ENCODE measurements at regions not wholly inside any gene's neighbourhood (a gene's known extent, or its start where the extent isn't known, plus 50 kb on each side); places are given as distances from the start of the nearest gene placed in this dataset.

- DNase-seq, result no peak
Measured at GRCh38 chrX:39356119-39356807, 555.0 kb downstream of the MID1IP1 start.

- no peak for DNase-seq
Measured at GRCh38 chrX:39360101-39360500, 558.8 kb downstream of the MID1IP1 start.

GRCh38 chrX:39361736-39362135 lies 560.5 kb downstream of the MID1IP1 start:
- no peak for DNase-seq

GRCh38 chrX:39367416-39367815 lies 566.2 kb downstream of the MID1IP1 start:
- no peak for DNase-seq

GRCh38 chrX:39372115-39372514 lies 570.9 kb downstream of the MID1IP1 start:
- DNase-seq, result no peak

GRCh38 chrX:39377157-39377556 lies 575.9 kb downstream of the MID1IP1 start:
- no peak for DNase-seq

GRCh38 chrX:39377773-39378172 lies 576.5 kb downstream of the MID1IP1 start:
- no peak for DNase-seq

- DNase-seq, result no peak
Measured at GRCh38 chrX:39381422-39381821, 580.2 kb downstream of the MID1IP1 start.

- DNase-seq, result no peak
Measured at GRCh38 chrX:39384996-39385395, 583.7 kb downstream of the MID1IP1 start.

- DNase-seq, result no peak
Measured at GRCh38 chrX:39388730-39389129, 587.5 kb downstream of the MID1IP1 start.

GRCh38 chrX:39396358-39396995 lies 595.2 kb downstream of the MID1IP1 start:
- DNase-seq, result no peak

- DNase-seq, result no peak
Measured at GRCh38 chrX:39397561-39398199, 596.4 kb downstream of the MID1IP1 start.

- no peak for DNase-seq
Measured at GRCh38 chrX:39398215-39398962, 597.1 kb downstream of the MID1IP1 start.

GRCh38 chrX:39398963-39399261 lies 597.7 kb downstream of the MID1IP1 start:
- DNase-seq, result no peak

GRCh38 chrX:39399387-39399786 lies 598.1 kb downstream of the MID1IP1 start:
- no peak for DNase-seq

- DNase-seq, result no peak
Measured at GRCh38 chrX:39401483-39402110, 600.3 kb downstream of the MID1IP1 start.

GRCh38 chrX:39402158-39402557 lies 600.9 kb downstream of the MID1IP1 start:
- no peak for DNase-seq

GRCh38 chrX:39406799-39407198 lies 605.5 kb downstream of the MID1IP1 start:
- DNase-seq, result no peak

GRCh38 chrX:39409246-39409917 lies 608.1 kb downstream of the MID1IP1 start:
- DNase-seq, result no peak

GRCh38 chrX:39414290-39414854 lies 613.1 kb downstream of the MID1IP1 start:
- DNase-seq, result no peak

- DNase-seq, result no peak
Measured at GRCh38 chrX:39416547-39417260, 615.4 kb downstream of the MID1IP1 start.

- no peak for DNase-seq
Measured at GRCh38 chrX:39418254-39418704, 617.0 kb downstream of the MID1IP1 start.

Measured in activated naive CD4-positive, alpha-beta T cell treated with Interleukin-2 at 50 U/mL for 16 hours (primary cell).